ENCODE measurements at regions not wholly inside any gene's neighbourhood (a gene's known extent, or its start where the extent isn't known, plus 50 kb on each side); places are given as distances from the start of the nearest gene placed in this dataset.
"Not testable (repeated sequence)": the region's sequence is repeated elsewhere in the genome, so short reads cannot be mapped to it uniquely, and the experiment has no call there.

DNA sequence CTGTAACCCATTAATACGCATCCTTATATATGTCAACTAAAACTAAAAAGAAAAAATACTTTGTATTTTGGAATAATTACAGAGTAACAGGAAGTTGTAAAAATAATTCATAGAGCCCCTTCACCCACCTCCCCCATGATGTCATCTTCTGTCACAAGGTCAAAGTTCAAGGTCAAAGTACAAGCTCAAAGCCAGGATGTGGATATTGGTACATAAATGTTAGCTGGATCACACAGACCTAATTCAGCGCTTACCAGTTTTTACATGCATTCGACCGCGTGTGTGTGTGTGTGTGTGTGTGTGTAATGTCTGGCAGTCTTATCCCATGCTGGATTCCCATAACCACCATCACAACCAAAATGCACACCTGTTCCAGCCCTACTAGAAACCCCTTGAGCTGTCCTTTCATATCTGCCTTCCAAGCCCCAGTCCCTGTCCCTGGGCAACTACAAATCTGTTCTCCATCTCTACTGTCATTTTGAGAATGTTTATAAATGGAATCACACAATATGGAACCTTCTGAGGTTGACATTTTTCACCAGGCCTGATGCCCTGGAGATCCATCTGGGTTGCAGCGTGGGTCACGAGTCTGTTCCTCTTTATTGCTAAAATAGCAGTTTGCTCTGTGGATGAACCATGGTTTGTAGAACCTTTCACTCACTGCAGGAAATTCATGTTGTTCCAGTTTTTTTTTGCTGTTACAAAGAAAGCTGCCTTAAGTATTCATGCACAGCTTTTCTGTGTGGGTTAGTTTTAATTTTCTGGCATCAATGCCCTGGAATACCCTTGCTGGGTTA lies 153.6 kb upstream of the PITRM1 start:
- in situ Hi-C loops (cut with MboI; ENCODE audit: low sequenced_read_pairs) = no loop called here

DNA sequence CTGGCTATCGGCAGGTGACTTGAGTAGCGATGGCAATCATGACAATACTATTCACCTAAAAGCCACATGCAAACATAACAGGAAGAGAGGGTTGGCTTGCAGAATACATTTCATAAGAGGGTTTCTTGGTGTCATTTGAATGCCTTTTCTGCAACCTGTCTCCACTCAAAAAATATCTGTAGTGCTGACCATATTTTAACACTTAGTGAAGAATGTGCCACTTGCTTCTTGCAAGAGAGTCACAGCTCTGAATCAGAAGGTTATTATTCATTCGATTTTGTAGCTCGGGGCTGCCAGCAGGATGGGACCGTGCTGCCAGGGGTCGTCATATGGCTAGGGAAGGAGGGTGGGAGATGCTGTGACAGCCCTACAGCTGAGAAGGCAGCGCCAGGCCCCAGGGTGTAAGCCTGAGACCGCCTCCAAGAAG lies 152.0 kb upstream of the PITRM1 start:
- in situ Hi-C loops (cut with MboI; ENCODE audit: low sequenced_read_pairs) = no loop called here

DNA sequence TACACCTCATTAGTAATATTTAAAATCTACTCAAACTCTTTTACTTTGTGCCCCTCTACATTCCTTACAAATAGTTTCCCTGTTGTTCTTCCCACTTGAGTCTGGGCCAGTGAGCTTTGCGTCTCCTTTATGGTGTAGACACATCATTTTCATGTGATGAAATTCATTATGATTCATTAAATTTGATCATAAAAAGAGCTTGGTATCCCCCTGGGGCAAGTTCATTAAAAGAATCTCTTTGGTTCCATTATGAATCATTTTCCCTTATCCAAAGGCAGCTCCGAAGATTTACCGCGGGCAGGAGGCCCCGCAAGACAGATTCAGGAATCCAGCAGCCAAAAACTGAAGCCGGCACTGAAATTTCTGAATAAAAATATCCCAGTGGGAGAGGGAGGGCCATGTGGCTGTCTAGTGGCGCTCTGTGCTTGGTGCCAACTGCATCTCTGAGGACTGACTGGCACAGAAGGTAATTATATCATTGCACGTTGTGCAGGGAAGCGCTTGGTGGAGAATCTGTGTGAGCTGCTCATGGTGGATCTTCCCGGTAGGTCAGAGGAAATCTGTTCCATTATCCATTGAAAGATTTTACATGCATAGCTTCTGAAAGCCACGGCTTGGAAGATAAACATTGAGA lies 151.4 kb upstream of the PITRM1 start:
- in situ Hi-C loops (cut with MboI; ENCODE audit: low sequenced_read_pairs) = no loop called here

DNA sequence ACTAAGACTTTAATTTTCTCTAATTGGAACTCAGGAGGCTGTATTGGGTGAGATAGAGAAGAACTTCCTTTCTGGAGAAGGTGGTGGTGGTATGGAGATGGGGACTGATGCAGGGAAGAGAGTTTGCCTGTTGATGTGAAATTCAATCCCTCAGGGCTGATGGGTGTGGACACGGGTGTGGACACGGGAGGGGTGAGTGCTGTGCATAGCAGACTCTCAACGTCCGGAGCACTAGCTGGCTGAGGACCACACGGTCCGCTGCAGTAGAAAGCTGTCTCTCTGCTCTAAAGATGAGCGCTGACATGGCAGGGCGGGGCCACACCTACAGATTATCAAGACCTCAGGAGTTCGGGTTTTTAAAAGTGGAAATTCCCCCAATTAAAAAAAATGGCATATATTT lies 148.5 kb upstream of the PITRM1 start:
- in situ Hi-C loops (cut with MboI; ENCODE audit: low sequenced_read_pairs) = no loop called here

DNA sequence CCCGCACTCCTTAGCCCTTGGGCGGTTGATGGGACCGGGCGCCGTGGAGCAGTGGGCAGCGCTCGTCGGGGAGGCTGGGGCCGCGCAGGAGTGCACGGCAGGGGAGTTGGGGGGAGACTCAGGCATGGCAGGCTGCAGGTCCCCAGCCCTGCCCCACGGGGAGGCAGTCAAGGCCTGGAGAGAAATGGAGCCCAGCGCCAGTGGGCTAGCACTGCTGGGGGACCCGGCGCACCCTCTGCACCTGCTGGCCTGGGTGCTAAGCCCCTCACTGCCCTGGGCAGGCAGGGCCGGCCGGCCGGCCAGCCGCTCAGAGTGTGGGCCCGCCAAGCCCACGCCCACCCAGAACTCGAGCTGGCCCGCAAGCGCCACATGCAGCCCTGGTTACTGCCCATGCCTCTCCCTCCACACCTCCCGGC lies 147.2 kb upstream of the PITRM1 start:
- in situ Hi-C loops (cut with MboI; ENCODE audit: low sequenced_read_pairs) = no loop called here

DNA sequence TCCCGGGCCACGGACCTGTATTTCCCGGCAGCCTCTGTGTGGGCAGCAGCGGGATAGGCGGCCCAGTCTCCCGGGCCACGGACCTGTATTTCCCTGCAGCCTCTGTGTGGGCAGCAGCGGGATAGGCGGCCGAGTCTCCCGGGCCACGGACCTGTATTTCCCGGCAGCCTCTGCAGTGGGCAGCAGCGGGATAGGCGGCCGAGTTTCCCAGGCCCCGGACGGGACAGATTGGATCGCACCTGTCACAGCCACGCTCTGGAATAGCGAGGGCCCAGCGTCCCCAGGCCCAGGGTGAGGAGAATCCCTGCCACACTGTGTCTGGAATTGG lies 145.9 kb upstream of the PITRM1 start:
- in situ Hi-C loops (cut with MboI; ENCODE audit: low sequenced_read_pairs) = not testable (repeated sequence)

DNA sequence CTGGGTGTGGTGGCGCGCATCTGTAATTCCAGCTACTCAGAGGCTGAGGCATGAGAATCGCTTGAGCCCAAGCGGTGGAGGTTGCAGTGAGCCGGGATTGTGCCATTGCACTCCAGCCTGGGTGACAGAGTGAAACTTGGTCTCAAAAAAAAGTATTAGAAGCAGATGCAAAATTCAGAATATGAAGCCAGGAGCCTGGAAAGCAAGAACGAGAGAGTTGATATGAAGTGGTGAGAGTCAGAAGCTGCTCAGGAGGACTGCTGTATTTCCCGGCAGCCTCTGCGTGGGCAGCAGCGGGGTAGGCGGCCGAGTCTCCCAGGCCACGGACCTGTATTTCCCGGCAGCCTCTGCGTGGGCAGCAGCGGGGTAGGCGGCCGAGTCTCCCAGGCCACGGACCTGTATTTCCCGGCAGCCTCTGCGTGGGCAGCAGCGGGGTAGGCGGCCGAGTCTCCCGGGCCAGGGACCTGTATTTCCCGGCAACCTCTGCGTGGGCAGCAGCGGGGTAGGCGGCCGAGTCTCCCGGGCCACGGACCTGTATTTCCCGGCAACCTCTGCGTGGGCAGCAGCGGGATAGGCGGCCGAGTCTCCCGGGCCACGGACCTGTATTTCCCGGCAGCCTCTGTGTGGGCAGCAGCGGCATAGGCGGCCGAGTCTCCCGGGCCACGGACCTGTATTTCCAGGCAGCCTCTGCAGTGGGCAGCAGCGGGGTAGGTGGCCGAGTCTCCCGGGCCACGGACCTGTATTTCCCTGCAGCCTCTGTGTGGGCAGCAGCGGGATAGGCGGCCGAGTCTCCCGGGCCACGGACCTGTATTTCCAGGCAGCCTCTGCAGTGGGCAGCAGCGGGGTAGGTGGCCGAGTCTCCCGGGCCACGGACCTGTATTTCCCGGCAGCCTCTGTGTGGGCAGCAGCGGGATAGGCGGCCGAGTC lies 145.2 kb upstream of the PITRM1 start:
- in situ Hi-C loops (cut with MboI; ENCODE audit: low sequenced_read_pairs) = not testable (repeated sequence)

DNA sequence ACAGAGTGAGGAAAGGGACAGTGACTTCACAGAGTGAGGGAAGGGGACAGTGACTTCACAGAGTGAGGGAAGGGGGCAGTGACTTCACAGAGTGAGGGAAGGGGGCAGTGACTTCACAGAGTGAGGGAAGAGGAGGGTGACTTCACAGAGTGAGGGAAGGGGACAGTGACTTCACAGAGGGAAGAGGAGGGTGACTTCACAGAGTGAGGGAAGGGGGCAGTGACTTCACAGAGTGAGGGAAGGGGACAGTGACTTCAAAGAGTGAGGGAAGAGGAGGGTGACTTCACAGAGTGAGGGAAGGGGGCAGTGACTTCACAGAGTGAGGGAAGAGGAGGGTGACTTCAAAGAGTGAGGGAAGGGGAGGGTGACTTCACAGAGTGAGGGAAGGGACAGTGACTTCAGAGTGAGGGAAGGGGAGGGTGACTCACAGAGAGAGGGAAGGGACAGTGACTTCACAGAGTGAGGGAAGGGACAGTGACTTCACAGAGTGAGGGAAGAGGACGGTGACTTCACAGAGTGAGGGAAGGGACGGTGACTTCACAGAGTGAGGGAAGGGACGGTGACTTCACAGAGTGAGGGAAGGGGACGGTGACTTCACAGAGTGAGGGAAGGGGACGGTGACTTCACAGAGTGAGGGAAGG lies 142.0 kb upstream of the PITRM1 start:
- in situ Hi-C loops (cut with MboI; ENCODE audit: low sequenced_read_pairs) = not testable (repeated sequence)

DNA sequence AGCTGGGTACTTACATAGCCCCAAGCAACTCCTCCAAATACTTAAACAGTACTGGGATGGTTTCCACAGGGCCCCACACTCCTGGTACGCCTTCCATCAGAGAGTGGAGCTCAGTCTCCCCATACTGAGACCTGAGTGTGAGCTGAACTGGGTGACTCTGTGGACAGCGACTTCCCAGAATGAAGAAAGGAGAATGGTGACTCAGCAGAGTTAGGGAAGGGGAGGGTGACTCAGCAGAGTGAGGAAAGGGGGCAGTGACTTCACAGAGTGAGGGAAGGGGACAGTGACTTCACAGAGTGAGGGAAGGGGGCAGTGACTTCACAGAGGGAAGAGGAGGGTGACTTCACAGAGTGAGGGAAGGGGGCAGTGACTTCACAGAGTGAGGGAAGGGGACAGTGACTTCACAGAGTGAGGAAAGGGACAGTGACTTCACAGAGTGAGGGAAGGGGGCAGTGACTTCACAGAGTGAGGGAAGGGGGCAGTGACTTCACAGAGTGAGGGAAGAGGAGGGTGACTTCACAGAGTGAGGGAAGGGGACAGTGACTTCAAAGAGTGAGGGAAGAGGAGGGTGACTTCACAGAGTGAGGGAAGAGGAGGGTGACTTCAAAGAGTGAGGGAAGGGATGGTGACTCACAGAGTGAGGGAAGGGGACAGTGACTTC lies 141.3 kb upstream of the PITRM1 start:
- in situ Hi-C loops (cut with MboI; ENCODE audit: low sequenced_read_pairs) = not testable (repeated sequence)

DNA sequence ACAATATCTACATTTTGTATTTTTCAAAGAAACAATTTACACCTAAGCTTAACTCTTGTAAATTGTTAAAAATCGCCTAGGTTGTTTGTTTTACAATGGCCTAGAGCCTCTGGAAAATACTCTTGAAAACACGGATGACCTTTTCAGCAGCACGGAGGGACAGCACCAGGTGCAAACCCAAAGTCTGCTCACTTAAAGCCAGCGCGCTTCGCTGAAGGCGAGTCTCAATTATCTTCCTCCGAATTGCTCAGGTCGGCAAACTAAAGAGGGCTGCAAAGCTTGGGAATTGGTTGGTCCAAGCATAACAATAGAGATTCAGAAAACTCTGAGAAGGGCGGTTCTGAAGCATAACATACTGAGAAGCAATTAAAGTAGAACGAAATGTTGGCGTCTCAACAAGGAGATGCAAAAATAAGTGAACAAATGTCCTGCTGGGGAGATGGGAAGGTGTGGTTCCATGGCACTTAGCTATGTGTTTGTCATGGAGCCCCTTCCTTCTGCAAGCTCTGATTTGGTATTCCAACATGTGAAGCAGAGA lies 139.9 kb upstream of the PITRM1 start:
- in situ Hi-C loops (cut with MboI; ENCODE audit: low sequenced_read_pairs) = no loop called here

DNA sequence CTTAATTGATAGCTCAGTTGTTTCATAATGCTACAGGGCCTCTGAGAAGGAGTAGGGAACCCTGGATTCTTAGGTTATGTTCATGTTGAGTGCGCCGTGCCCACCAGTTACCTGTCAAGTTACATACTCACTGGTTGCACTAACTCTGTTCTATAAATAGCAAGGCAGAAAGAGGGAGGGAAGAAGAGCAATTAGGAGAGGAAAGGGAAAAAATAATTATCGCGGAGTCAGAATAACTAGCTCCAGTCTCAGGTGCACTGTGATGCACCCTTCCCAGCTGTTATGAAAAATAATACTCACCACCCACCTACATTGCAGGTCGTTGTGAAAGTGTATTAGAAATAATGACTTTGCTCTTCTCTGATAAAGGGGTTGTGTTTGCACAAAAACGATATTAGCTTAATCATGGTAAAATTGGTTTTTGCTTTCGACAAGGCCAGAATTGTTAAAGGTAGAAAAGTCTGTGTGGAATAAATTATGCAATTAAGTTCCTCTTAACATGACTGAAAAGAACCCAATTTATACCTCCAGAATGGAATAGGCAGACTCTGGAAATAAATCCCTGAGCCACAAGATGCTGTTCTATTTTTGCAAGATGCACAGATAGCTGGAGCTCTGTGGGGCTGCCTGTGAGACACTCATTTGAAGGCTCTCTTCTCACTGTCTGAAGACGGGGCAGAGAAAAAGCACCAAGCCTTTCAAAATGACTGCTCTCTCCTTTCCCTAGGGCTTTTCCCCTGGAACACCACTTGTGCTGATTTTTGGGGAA lies 137.6 kb upstream of the PITRM1 start:
- in situ Hi-C loops (cut with MboI; ENCODE audit: low sequenced_read_pairs) = no loop called here

DNA sequence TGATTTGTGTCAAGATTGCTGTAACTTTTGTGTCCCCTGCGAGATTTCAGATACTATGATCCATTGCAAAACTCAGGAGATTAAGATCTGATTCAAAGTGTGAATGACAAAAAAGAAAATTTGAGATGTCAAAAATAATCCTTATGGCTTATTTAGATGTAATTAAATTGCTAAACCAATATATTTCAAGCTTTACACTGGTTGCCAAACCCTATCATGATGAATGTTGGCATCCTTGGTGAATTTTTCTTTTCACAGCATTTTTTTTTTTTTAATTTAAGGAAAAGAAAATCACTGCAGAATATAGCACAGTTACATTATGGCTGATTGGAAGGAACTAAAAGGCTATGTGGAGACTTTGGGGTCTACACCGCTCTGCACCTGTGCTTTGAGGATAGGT lies 133.5 kb upstream of the PITRM1 start:
- in situ Hi-C loops (cut with MboI; ENCODE audit: low sequenced_read_pairs) = no loop called here

DNA sequence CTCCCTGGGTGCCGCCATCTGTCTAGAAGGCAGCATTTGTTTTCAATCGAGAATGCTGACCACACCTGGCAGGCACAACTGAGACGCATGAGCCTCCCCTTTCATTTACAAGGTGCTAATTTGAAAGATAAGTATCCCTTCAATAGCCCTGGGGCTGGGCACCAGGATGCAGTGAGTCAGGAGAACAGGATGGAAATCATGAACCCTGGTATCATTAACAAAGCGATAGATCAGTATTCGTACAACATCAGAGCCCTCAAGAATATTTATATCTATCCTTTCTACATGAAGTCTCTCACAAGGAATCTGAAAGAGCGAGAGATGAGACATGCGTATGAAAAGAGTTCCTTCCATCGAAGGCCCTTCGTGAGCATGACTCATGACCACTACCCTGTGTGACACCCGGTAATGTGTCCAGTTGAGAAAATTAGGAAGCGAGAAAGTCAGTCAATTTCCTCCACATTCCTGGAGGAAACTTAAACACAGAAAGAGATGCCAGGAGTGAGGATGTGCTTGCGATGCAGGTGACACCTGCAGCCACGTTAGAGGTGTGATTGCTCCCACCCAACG lies 123.1 kb upstream of the PITRM1 start:
- in situ Hi-C loops (cut with MboI; ENCODE audit: low sequenced_read_pairs) = no loop called here

DNA sequence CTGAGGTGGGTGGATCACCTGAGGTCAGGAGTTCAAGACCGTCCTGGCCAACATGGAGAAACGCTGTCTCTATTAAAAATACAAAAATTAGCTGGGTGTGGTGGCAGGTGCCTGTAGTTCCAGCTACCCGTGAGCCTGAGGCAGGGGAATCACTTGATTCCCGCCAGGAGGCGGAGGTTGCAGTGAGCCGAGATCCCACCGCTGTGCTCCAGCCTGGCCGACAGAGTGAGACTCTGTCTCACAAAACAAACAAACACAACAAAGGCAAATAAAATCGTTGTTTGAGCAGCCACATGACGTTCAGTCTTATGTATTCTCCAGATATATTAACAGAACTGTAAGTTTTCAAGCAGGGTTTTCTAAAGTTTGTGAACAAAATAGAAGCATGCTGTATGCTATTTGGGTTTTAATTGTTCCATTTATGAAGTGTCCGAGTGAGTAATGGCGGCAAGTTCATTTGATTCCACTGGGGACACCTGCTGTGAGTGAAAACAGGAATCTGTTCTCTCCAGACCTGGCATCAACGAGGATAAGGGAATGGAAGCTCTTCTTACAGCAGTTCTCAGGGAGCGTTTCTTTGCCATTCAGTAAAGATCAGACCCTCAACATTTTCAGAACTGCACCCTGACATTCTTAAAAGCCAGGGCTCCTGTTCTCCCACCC lies 122.5 kb upstream of the PITRM1 start:
- in situ Hi-C loops (cut with MboI; ENCODE audit: low sequenced_read_pairs) = no loop called here

DNA sequence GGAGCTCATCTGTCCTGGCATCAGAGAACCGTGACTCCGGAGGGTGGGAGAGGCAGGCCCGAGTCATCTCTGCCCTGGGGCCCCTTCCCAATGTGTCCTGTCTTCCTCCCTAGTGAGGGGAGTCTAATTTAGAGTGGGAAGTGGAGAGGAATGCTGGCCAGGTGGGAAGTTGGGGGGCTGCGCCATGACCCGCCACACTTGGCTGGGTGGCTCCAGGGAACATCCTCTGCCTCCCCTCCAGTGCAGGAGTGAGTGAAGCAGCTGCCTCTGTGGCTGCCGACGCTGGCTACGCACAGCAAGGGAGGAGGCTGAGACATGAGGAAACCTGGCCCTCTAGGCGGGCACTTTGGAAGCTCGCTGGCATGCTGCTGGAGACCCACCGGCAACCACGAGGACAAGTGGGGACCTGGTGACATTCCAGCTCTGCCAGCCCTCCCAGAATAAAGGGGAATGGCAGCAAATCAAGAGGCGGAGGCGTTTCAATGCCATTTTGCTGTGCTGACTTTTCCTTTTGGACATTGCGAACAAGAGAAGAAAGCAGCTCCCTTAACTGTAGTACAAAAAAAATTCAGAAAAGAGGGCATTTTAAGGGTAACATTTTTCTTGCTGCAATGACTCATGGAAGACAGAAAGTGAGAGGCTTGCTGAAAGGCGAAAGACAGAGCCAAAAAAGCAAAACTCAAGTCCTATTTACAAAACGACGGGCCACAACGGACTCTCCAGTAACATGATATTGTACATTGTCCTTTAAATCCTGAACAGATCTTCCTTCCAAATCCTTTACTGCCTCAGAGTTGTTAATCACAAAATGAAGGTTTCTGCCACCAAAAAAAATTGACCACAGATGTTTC lies 121.2 kb upstream of the PITRM1 start:
- in situ Hi-C loops (cut with MboI; ENCODE audit: low sequenced_read_pairs) = no loop called here

DNA sequence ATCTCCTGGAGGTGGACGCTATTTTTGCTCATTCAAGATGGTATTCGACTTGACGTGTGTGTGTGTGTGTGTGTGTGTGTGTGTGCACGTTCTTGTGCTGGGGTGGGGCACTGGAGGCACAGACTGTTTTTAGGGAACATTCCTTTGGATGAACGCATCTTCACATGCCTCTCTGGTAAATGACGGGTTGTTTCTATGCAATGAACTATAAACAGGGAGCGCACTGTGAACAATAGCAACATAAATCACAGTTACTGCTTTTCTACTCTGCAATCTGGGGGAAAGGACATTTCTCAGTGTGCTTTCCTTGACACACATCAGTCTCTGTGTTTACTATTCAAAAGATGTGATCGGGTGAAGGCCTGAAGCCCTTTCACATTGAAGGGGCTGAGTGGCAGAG lies 120.1 kb upstream of the PITRM1 start:
- in situ Hi-C loops (cut with MboI; ENCODE audit: low sequenced_read_pairs) = no loop called here

DNA sequence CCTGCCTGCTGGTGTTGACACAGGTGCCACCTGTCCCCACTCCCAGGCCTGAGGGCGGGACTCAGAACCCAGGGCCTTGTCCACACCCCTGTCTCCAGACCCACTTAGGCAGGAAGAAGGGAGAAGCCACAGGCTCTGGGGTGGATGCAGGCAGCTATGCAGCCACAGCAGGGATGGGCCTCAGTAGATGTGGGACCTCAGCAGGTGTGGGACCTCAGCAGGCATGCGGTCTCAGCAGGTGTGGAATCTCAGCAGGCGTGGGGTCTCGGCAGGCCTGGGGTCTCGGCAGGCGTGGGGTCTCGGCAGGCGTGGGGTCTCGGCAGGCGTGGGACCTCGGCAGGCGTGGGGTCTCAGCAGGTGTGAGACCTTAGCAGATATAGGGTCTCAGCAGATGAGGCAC lies 118.0 kb upstream of the PITRM1 start:
- in situ Hi-C loops (cut with MboI; ENCODE audit: low sequenced_read_pairs) = no loop called here
